SHP77 (cell line): ENCODE measurements at regions not wholly inside any gene's neighbourhood (a gene's known extent, or its start where the extent isn't known, plus 50 kb on each side); places are given as distances from the start of the nearest gene placed in this dataset.

ENCODE experiments used
- DNase-seq, 2 experiments: peaks; one replicate each; lab custom pipeline; 2025; lab: John Stamatoyannopoulos, UW

DNA sequence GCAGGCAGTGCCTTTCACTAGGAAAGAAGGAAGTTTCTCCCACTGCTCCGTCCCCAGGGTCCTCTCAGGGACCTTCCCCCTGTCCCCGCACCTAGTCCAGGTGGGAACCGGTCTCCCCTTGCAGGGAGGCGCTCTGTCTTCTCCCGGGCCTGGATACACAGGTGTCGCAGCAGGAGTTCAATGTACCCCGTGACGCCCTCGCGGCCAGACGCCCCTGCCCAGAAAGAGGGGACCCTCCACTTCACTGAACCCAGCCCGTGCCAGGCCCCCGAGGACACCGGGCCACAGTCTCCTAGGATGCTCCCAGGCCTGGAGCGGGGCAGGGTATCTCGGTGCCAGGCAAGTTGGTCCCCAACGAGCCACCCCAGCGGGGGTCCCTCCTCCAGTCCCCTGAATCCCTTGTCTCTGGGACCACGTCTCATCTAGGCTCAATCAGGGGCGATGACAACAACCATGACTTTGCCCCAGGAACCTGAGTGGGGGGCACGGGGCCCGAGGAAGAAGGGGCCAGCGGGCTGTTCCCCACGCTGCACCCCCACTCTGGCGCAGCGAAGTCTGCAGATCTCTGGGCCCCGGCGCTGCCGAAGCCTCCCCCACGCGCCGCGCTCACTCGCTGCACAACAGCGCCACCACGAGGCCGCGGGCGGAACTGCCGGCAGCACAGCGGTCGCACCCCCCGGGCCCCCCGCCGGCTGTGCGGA, 103.0 kb downstream of the EDN3 start:
- peak in 1 of 2 experiments; percentile 45 for DNase-seq

DNA sequence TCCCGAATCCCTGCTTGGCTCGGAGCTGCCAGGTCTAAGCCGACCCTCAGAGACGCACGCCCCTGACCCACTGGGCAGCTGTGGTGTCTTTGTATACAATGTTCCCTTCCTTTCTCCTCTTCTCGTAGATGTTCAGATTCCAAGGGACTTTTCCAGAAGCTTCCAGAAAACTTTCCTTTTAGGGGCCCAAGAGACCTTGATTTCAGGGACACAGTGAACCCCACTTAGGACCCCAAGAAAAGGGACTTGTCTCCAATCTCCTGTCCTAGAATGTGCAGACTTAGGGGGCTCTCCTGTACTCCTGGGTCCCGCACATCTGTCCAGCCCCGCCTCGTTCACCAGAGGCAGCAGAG, 103.5 kb downstream of the EDN3 start:
- DNase-seq, result no peak

DNA sequence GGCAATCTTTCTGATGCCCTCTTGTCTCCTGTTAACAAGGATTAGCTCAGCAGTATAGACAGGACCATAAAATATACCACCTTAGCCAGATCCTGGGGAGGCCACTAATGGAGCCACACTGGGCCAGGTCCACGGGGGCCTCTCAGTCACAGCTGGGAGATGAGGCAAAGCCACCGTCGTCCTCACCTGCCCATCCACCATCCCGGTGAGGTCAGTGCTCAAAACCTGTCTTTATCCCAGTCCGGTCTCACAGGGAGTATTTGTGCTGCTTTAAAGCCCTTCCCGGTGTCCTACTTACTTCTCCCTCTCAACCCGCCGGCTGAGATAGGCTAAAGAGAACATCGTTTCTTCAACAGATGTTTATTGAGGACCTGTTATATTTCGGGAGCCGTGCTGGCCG, 104.3 kb downstream of the EDN3 start:
- DNase-seq, result no peak

DNA sequence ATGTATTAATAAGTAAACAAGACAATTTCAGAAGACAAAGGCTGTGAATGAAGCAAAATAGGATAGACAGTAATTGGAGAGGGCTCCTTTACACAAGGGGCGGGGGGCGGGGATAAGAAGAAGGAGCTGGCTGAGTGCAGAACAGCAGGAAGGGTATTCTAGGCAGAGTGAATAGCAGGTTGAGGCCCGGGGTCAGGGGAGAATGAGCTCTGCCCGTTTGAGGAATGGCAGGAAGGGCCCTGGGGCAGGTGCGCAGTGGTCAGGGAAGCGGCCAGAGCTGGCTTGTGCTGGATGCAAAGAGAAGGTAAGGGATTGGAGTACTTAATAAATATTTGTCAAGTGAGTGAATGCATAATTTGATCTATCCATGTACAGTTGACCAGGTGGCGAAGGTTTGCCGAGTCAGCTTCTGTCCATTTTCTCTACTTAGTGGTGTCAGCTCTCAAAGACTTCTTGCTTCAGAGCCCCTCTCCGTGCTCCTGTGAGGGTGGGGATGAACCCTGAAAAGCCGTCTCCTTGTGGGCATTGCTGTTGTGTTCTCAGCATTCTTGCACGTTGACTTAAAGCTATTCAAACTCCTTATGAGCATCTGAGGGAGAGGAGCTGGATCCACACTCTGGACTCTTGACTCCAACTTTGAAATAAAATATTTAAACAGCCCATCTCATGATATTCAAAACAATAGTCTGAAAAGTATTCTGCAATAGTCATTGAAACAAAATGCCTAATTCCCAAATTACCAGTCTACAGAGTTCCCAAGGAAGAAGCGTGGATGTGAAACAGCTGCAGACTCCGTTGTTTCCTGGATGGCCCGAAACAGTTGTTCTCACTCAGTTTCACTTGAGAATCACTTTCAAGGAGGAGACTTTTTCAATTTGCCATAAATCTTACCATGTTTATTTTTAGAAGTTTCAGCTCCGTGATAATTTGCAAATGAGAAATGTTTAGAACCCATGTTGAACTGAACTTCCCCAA, 105.1 kb downstream of the EDN3 start:
- DNase-seq, result no peak

DNA sequence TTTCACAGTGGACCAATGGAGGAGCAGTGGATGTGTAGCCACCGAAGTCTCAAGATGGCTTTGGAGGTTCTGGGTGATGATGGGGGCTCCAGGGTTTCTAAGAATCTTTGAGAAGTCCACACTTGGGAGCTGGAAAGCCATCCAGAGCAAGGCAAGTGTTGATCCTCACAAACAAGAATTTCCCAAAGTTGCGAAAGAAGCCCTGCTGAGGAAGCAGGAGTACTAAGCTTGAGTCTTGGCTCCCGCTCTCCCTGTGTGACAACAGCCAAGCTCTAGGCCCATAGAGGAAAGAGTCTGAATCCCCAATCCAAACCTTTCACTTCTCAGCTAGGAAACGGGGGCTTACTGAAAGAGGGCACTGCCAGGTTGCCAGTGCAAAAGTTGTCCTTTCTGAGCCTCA, 106.0 kb downstream of the EDN3 start:
- DNase-seq, result no peak

DNA sequence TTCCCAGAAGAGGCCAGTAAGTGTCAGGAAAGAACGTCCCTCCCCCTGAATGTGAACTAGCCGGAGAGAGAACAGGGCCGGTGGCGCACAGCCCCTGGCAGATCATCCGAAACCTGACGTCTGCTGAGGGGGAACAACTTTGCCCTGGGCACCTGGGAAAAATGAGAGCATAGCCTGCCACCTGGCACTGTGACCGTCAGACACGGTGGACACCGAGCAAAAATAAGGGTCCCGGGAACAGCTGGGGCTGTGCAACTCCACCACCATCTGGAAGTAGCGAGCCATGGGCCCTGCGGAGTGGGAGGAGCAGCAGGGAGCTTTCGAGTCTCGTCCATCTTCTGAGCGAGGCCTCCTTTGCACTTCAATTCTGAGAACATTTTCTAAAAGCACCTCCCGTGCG, 110.8 kb downstream of the EDN3 start:
- no peak for DNase-seq

DNA sequence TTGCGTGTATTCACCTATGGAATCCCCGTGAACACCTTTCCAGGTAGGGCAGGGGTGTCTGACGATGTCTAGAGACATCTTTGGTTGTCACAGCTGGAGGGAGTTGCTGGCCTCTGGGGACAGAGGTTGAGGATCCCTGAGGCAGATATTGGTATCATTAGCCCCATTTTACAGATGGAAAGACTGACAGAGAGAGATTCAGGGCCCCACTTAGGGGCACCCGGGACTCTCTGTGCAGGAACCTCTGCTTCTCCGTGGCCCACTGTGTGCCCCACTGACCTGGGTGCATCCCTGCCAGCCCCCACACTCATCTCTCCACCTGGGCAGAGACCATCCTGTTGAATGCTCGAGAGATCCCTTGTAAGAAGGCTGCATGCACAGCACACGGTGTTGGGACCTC, 111.2 kb downstream of the EDN3 start:
- DNase-seq, result no peak

DNA sequence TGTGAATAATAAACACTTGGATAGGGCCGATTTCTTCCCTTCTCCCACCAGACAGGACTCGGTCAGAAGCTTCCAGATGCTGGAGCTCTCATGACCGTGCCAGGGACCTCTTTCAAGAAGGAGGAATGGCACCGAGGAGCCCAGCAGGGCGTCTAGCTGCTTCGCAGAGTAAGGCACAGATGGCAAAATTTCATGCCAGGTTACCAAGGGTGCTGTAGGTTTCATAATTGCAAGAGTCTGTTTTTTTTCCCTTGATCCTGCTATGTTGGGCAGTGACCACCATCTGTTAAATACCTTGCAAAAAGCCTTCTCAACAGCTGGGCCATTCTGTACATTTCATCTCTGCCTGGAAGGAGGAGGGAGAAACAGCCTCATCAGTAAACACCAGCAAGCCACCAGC, 111.8 kb downstream of the EDN3 start:
- DNase-seq, result no peak

DNA sequence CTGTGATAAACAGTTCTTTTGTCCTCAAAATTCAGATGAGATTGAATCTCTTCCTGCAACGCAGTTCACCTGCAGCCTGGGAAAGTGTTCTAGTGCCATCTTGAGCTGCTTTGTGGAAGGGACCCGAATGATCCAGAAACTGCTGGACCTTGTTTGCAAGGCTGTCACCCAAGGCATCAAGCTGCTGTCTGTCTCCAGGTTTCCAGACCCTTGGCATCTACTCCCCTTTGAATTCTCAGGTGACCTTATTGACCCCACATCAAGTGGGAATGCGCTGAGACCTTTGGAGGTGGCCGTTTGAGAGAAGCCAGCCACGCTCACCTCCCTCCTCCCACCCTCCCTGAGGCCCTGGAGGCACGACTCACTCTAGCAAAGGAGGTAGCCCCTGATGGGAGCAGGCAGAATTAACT, 112.5 kb downstream of the EDN3 start:
- DNase-seq, result no peak

DNA sequence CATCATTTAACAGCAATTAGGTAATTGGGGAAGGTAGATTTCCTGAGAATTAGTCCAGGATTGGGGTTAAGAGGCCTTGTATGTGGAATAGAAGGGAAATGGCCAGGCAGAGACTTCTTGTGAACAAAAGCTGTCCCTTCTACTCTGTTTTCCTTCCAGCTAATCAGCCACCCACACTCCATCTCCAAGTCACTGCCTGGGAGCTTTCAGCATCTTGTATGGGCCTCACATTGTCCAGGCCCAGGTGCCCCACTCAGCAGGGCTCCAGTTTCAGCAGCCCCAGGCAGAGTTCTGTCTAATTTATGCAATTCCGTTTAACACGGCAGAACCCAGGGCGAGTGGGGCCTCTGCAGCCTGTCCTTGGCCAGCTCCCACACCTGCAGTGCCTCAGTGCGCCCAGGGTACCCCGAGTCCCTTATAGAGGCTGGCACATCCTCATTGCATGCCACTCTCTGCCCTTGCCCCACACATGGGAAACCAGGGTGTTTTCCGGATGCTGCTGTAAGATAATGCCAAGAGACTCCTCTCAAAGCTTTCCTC, 113.0 kb downstream of the EDN3 start:
- no peak for DNase-seq

DNA sequence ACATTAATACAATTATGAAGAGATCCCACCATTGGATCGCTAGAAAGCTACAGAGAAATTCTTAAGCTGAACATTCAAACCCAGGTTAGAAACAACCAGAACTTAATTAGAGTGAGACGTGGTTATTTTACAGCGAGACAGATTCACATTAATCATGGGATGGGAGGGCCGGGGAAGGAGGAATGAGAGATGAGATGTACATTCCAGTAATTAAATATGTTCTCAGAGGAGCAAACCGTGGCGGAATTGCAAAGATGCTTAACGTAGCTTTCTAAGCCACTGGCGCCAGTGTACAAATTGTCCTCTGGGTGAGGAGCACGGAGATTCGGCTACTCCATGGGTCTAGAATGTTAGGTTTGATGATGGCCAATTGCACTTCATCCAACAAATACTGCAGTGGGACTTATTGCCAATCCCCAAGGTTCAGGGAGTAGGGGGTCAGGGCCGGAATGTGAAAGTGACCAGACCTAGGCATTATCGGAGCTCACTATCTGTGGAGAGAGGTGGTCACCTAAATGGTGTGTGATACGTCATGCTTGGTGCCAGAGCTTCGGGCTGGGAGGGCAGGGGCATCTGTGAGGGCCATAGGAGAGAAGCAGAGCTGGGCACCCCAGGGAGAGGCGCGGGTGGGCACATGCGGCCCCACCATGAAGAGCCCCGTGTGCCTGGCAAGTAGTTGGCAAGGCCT, 114.7 kb downstream of the EDN3 start:
- no peak for DNase-seq

DNA sequence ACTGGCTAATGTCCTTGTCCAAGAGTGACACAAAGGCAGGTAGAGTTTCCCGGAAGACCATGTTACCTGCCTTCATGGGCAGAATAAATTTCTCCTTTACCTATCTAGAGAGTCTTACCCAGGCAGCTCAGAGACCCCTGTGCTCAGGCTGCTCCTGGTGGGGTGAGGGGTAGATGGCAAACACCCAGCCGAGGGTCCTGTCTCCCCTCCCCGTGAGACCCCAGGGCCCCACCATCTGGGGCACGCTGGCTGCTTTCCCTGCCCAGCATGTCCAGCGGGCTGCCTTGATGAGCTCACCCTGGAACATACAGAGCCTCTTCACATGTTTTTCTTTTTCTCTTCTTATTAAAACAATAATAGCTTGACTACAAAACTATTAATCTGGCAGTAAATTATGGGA, 116.5 kb downstream of the EDN3 start:
- DNase-seq, result no peak

DNA sequence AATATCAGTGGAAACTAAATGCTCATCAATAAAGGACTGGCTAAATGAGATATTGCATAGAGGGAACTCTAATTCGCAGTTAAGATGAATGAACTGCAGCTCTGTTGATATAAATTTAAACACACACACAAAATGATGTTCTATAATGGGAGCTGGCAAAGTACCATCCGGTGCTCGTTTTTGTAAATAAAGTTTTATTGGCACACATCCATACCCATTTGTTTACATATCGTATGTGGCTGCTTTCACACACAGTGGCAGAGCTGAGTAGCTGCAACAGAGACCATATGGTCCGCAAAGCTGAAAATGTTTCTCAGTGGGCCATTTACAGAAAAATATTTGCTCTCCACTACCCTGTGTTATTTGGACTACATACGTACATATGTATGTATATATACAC, 120.7 kb downstream of the EDN3 start:
- no peak for DNase-seq

DNA sequence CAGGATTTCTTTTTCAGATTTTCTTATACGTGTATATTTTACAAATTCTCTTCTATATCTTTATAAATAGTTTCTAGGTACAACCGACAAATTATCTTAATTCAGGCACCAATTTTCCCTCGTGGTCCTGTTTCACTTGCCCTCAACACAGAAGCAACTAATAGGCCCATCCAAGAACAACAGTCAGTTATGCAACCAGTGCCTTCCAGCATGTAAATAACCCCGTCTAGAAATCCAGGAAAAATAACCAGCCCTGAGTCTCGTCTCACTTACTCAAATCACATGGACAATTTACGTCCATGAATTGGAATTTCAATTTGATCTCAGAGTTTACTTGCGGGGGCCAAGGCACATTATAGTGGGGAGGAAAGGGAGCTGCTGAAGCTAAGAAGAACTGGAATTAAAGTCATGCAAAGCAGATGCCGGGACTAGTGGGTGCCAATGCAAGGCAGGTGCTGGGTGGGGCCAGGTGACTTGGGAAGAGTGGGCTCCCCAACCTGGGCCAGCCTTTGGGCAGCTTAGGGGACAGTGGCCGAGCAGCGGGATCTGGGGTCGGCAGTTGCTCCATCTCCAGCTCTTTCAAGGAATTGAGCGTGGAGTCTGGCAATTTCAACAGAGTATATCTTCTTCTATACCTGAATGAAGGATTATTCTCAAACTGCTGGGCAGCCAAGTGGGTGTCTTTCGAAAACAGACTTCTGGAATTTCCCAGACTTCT, 121.7 kb downstream of the EDN3 start:
- DNase-seq, result no peak

DNA sequence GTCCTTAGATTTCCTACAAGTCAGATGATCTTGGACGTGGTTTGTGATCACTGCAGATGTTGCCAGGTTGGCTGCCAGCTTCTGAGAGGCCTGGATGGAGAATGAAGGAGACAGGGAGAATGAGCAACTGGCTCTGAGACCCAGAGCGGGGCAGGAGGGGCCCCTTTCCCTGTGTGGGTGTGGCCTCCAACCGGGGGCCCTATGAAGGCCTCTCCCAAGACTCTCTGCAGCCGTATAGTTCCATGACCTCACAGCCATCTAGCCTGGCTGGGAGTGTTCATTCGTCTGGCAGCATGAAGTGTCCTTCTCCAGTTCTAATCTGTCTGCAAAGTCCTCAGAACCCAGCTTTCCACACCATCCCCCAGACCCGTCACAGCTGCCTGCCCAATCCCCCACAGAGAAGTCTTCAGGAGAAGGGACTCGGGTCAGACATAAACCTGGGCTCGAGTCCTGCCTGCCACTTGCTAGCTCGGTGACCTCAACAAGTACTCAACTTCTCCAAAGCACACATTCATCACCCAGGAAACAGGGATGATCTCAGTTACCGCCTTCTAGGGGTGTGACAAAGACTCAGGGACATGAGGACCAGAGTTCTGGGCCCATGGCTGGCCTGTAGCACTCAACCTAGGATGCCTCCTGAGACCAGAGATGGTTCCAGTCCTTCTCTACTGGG, 122.6 kb downstream of the EDN3 start:
- no peak for DNase-seq

DNA sequence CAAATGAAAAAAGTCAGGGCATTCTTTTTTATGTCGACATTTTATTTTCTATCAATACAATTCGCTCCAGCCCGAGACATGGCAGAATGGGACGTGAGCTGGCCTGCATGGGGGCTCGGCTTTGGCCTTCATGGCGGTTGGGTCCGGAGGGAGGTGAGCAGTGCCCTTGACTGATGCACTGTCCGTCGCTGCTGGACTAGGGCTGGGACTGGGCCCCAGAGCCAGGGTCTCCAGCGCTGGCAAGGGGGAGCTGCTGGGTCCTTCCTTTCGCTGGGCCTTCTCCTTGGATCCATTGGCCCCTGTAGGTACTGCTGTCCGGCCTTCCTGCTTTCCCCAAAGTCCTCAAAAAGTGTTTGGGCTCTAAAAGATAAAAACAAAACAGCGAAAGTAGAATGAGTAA, 124.6 kb downstream of the EDN3 start:
- DNase-seq, result no peak

DNA sequence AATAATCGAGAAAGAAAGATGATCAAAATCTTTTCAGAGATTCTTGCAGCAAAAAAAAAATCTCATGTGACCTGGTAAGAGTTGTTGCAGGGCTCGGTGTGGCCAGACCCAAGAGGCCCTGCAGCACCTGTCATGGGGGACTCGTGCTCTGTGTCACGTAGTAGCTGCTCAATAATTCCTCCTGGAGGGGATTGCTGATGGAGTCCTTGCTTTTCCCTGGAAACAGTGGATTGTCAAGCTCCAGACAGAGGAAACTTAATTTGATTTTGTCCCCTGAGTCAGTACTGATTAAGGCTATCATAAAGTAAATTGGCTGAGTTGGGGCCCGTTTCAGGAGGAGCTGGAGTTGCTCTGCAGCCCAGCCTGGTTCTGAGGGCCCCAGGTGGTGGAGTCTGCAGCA, 125.2 kb downstream of the EDN3 start:
- DNase-seq, result no peak

DNA sequence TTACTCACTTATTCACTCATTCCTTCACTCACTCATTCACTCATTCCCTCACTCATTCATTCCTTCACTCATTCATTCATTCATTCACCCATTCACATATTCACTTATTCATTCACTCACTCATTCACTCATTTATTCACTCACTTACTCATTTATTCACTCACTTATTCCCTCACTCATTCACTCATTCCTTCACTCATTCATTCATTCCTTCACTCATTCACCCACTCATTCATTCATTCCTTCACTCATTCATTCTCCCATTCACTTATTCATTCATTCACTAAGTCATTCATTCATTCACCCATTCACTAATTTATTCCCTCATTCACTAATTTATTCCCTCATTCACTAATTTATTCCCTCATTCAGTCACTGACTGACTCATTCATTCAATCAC, 127.6 kb downstream of the EDN3 start:
- no peak for DNase-seq

DNA sequence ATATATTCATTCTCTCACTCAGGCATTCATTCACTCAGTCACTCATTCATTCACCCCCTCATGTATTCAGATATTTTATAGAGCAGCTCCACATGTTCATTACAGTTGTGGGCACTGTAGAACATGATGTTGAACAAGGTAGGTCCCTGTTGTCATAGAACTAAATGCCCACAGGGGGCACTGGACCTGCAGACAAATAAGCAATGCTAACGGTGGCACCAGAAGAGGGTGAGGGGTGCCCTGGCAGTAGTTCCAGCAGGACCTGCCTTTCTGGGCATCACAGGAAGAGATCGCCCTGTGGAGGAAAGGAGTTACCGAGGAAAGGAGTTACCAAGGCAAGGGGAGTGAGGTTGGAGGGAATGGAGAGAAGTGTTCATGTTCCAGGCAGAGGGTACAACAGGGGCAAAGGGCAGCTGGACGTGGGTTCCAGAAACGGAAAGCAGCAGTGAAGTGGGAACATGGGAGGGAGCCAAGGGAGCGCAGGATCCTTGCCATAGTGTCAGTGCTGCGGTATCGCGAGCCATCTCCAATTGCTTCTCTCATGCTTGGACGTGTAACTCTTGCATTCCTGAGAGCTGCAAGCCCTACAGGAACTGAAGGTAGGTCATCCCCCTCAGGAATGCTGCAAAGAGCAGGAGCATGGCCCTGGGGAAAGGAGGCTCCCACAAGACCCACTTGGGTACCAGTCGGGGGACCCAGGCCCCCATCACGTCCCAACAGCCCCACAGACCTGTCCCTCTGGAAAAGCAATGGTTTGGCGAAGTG, 128.2 kb downstream of the EDN3 start:
- DNase-seq, result no peak

DNA sequence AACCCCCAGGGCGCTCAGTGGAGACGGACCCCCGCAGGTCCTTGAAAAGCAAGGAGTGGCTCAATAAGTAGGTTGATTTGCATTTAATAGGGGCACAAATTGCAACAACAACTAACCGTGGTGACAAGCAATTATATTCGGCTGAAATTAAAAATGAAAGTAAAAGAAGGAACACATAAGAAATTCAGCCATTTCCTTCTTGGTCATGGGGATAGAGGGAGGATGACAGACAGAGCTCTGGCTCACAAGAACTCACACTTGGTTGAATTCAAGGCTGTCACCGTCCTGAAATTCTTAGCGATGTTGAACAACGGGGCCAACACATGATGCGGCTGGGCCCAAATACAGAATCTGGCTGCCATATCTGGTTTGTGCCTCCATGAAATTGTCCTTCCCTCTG, 129.0 kb downstream of the EDN3 start:
- DNase-seq, result no peak

DNA sequence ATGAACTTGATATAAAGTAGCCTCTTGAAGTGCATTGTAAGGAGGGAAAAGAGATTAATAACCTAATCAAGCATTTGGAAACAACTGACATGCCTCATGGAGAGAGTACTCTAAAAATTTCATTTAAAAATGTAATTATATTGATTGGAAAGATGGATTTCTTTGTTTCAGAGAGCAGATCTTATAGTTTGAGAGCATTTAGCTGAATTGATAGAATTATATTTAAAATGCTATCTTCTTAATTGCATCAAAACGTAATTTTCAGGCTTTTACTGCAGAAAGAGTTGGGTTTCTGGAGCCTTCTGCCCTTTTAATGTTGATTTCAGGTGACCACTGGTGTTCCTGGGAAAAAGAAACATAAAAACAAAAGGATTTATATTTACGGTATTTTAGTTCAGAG, 130.6 kb downstream of the EDN3 start:
- no peak for DNase-seq
